ENCODE measurements at regions not wholly inside any gene's neighbourhood (a gene's known extent, or its start where the extent isn't known, plus 50 kb on each side); places are given as distances from the start of the nearest gene placed in this dataset.

DNA sequence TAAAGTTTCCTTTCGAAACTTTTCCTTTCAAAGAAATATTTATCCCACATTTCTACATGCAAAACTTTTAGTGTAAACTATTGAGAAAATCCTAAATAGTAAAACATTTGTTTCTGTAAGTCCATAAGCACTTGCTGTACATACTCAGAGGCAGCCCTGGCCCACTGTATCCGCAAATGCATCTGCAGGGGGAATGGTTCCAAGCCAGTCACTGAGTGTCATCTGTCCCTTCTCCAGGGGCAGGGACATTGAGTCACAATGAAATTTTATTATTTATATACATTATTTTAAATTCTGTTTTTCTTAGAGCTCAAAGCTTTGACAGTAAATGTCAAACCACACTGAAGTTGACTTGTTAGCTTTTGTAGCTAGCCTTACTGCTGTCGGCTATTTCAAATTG lies 367.2 kb downstream of the MTX2 start:
- no peak for TF ChIP-seq GATA3 (IDR thresholded peaks at IDR 0.05; ENCODE audit: low read depth, low read length)
- TF ChIP-seq GATA2 (IDR thresholded peaks at IDR 0.05; ENCODE audit: low read depth, low read length) = no peak

Data from SH-SY5Y (cell line).